HCT116 (cell line): ENCODE measurements at regions not wholly inside any gene's neighbourhood (a gene's known extent, or its start where the extent isn't known, plus 50 kb on each side); places are given as distances from the start of the nearest gene placed in this dataset.

Experiments used
- ATAC-seq: fragments of 200-7000 bp; cut with Tn5 transposase; 2 replicates; pipeline ENCODE4 v1.9.1; 2020; ENCODE audit warnings: mild to moderate bottlenecking, moderate library complexity
- BruUV-seq: library from RNA; stranded (reverse); fragments of 400-500 nt; replicated peaks from 2 replicates; lab custom pipeline; 2021; lab: Mats Ljungman, UMichigan
- CTCF ChIA-PET: fragments of 300-600 bp; sonication (Branson Sonifier 250); formaldehyde crosslinking; loops from one replicate; lab custom pipeline; 2021; ENCODE audit warnings: antibody characterized with exemption; lab: Charles Lee
- POLR2A ChIA-PET: fragments of 300-600, 350-600 bp; sonication (Branson Sonifier 250); formaldehyde crosslinking; loops from one replicate; lab custom pipeline; 2021; ENCODE audit warnings: antibody characterized with exemption; lab: Charles Lee
- RAD21 ChIA-PET, 2 experiments: fragments of 300-600 bp; sonication (Branson Sonifier 250); formaldehyde crosslinking; loops; one replicate each; lab custom pipeline; 2023; ENCODE audit warnings: low total read pairs in 2 of 2; ENCODE audit not compliant: uncharacterized antibody in 2 of 2, unreplicated experiment in 2 of 2, low non-redundant PET in 1 of 2; lab: Charles Lee
- DNase-seq: peaks from one replicate; pipeline ENCODE4 v3.0.0-alpha.2; 2010; ENCODE audit warnings: low read depth, low spot score
- H2AFZ ChIP-seq: fragments of 200-600 bp; shearing (Covaris generic), sonication (generic); 2 replicates; pipeline ENCODE4 v1.6.1; 2017; ENCODE audit warnings: low read depth, mixed run types, mixed read lengths, antibody characterized with exemption, low read length; ENCODE audit not compliant: poor library complexity, severe bottlenecking
- H3K27ac ChIP-seq: 2 replicates; pipeline ENCODE4 v1.5.1; 2012; ENCODE audit warnings: low read depth, low read length
- H3K27me3 ChIP-seq: fragments of 200-600 bp; sonication (generic); 2 replicates; pipeline ENCODE4 v1.6.1; 2016; ENCODE audit warnings: mixed run types, low read length, mixed read lengths; ENCODE audit not compliant: insufficient read depth
- H3K36me3 ChIP-seq, 2 experiments: fragments of 200-500 bp in 1 of 2; fragments of 200-600 bp in 1 of 2; sonication (Bioruptor generic) in 1 of 2; sonication (generic) in 1 of 2; 2 replicates each; pipeline versions ENCODE4 v1.5.1 to v1.6.1; 2014 to 2016; ENCODE audit warnings: low read length in 2 of 2, inconsistent platforms in 1 of 2, mixed read lengths in 1 of 2, mixed run types in 1 of 2; ENCODE audit not compliant: insufficient read depth in 2 of 2, control insufficient read depth in 1 of 2
- H3K4me1 ChIP-seq, 2 experiments: fragments of 200-600 bp in 1 of 2; sonication (generic) in 1 of 2; 2 replicates each; pipeline versions ENCODE4 v1.5.1 to v1.6.1; 2012 to 2017; ENCODE audit warnings: low read length in 2 of 2, inconsistent platforms in 1 of 2, mild to moderate bottlenecking in 1 of 2, mixed read lengths in 1 of 2, mixed run types in 1 of 2, moderate library complexity in 1 of 2; ENCODE audit not compliant: insufficient read depth in 2 of 2, control insufficient read depth in 1 of 2
- H3K4me2 ChIP-seq: fragments of 200-600 bp; sonication (generic); 2 replicates; pipeline ENCODE4 v1.6.1; 2017; ENCODE audit warnings: mixed run types, low read length, mixed read lengths
- H3K4me3 ChIP-seq, 2 experiments: fragments of 200-600 bp in 1 of 2; sonication (generic) in 1 of 2; replicated peaks in 1 of 2; 2 replicates each; pipeline ENCODE4 v1.5.1; 2011 to 2016; ENCODE audit warnings: low read length in 2 of 2, control low read depth in 1 of 2, low read depth in 1 of 2, mild to moderate bottlenecking in 1 of 2, mixed read lengths in 1 of 2, mixed run types in 1 of 2
- H3K79me2 ChIP-seq: fragments of 200-600 bp; sonication (generic); 2 replicates; pipeline ENCODE4 v1.6.1; 2017; ENCODE audit warnings: mild to moderate bottlenecking, mixed run types, low read length, moderate library complexity, mixed read lengths; ENCODE audit not compliant: insufficient read depth
- H3K9ac ChIP-seq: fragments of 200-600 bp; sonication (generic); 2 replicates; pipeline ENCODE4 v1.6.1; 2016; ENCODE audit warnings: low read length, mixed read lengths
- H3K9me2 ChIP-seq: fragments of 200-600 bp; sonication (generic), shearing (Covaris generic); 2 replicates; pipeline ENCODE4 v1.6.1; 2017; ENCODE audit warnings: mixed run types, mild to moderate bottlenecking, moderate library complexity; ENCODE audit not compliant: insufficient read depth
- H3K9me3 ChIP-seq, 2 experiments: fragments of 200-500 bp in 1 of 2; fragments of 200-600 bp in 1 of 2; sonication (Bioruptor generic) in 1 of 2; sonication (generic) in 1 of 2; 2 replicates each; pipeline ENCODE4 v1.6.1; 2014 to 2017; ENCODE audit warnings: low read length in 2 of 2, mixed read lengths in 2 of 2, inconsistent platforms in 1 of 2, low read depth in 1 of 2, mild to moderate bottlenecking in 1 of 2, mixed run types in 1 of 2, moderate library complexity in 1 of 2; ENCODE audit not compliant: control insufficient read depth in 1 of 2, insufficient read depth in 1 of 2
- H4K20me1 ChIP-seq: fragments of 200-600 bp; sonication (generic), shearing (Covaris generic); 2 replicates; pipeline ENCODE4 v1.6.1; 2017; ENCODE audit warnings: mixed run types, mild to moderate bottlenecking, moderate library complexity; ENCODE audit not compliant: insufficient read depth
- ELF1 ChIP-seq: IDR thresholded peaks from 2 replicates; pipeline ENCODE4 v1.6.1; 2012; ENCODE audit warnings: low read depth, borderline replicate concordance
- EZH2 ChIP-seq: fragments of 200-600 bp; sonication (generic); IDR thresholded peaks from 2 replicates; pipeline ENCODE4 v1.6.1; 2017; ENCODE audit warnings: antibody characterized with exemption, mixed run types
- JUND ChIP-seq: IDR thresholded peaks from 2 replicates; pipeline ENCODE4 v1.6.1; 2012
- MAX ChIP-seq: IDR thresholded peaks from 2 replicates; pipeline ENCODE4 v1.6.1; 2012
- POLR2AphosphoS5 ChIP-seq: IDR thresholded peaks from 2 replicates; pipeline ENCODE4 v1.6.1; 2011; ENCODE audit warnings: mild to moderate bottlenecking, low read depth, low read length, moderate library complexity
- RAD21 ChIP-seq: IDR thresholded peaks from 2 replicates; pipeline ENCODE4 v1.6.1; 2012; ENCODE audit warnings: low read depth, mild to moderate bottlenecking
- SRF ChIP-seq: IDR thresholded peaks from 2 replicates; pipeline ENCODE4 v1.6.1; 2012; ENCODE audit warnings: low read depth
- YY1 ChIP-seq: IDR thresholded peaks from 2 replicates; pipeline ENCODE4 v1.6.1; 2011; ENCODE audit warnings: low read length, low read depth, moderate library complexity, mild to moderate bottlenecking; ENCODE audit not compliant: insufficient replicate concordance; ENCODE audit errors: extremely low read depth
- ZNF274 ChIP-seq: fragments of 200-500 bp; sonication (Bioruptor generic); IDR thresholded peaks from 2 replicates; pipeline ENCODE4 v1.6.1; 2014; ENCODE audit warnings: mild to moderate bottlenecking, low read depth, low read length, inconsistent platforms
- intact Hi-C: fragments of 100-400 bp; cut with micrococcal nuclease; formaldehyde crosslinking; loops from 2 replicates; pipeline ENCODE4 v1.10.0; 2022
- TF ChIP-seq, protein P1 (sequence below), 3 experiments: fragments of 200-600 bp in 1 of 3; sonication (generic) in 1 of 3; IDR thresholded peaks in 2 of 3; conservative IDR thresholded peaks in 1 of 3; 2 replicates each; pipeline ENCODE4 v1.5.1; 2012 to 2017; ENCODE audit warnings: low read depth in 2 of 3, low read length in 2 of 3, antibody characterized with exemption in 1 of 3, borderline replicate concordance in 1 of 3, control low read depth in 1 of 3, mild to moderate bottlenecking in 1 of 3, mixed read lengths in 1 of 3, mixed run types in 1 of 3, moderate library complexity in 1 of 3; ENCODE audit not compliant: insufficient read depth in 1 of 3

DNA sequence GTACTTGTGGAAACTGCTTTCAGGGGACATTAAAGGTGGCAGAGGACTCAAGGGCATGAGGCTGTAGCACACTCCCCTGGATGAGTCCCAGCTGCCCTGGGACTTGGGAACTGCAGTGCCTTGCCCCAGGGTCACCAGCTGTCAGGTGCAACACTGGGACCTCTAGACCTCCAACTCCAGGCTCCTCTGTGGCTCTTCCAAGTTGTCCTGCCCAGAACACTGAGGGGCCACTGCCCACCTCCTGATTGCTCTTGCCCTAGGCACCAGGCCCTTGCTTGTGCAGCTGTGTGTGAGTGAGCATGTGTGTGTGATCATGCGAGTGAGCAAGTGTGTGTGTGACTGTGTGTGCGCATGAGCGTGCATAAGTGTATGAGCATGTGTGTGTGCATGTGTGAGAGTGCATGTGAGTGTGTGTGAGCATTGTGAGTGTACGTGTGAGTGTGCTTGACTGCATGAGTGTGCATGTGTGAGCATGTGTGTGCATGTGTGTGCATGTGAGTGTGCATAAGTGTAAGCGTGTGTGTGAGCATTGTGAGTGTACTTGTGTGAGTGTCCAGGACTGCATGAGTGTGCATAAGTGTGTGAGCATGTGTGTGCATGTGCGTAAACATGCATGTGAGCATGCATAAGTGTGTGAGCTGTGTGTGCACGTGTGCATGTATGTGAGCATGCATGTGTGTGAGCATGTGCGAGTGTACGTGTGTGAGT is 301.5 kb downstream of the NDUFA10 start:
- H3K4me1 ChIP-seq, result no peaks in the 10 kb centered on the region
- no peaks in the 10 kb centered on the region for H3K36me3 ChIP-seq
- no peaks in the 10 kb centered on the region for H3K27me3 ChIP-seq
- POLR2A ChIA-PET, result no interaction called here
- CTCF ChIA-PET, result no interaction called here
- H3K4me2 ChIP-seq, result no peak overlapping the region
- BruUV-seq, result no TSS peak
- H3K9me2 ChIP-seq, result no peaks in the 10 kb centered on the region
- ATAC-seq (no peak), DNase-seq (no peak)
- no peaks in the 10 kb centered on the region for H4K20me1 ChIP-seq
- H3K79me2 ChIP-seq, result no peaks in the 10 kb centered on the region
- H3K4me3 ChIP-seq, result no peak overlapping the region
- no peak overlapping the region for H3K9ac ChIP-seq
- H3K27ac ChIP-seq, result no peak overlapping the region
- RAD21 ChIA-PET, result no interaction called here
- H3K9me3 ChIP-seq, result no peaks in the 10 kb centered on the region; a peak in 1 of 4 replicates
- TF ChIP-seq POLR2AphosphoS5, result no peak
- no peak for TF ChIP-seq MAX
- TF ChIP-seq, protein P1, sequence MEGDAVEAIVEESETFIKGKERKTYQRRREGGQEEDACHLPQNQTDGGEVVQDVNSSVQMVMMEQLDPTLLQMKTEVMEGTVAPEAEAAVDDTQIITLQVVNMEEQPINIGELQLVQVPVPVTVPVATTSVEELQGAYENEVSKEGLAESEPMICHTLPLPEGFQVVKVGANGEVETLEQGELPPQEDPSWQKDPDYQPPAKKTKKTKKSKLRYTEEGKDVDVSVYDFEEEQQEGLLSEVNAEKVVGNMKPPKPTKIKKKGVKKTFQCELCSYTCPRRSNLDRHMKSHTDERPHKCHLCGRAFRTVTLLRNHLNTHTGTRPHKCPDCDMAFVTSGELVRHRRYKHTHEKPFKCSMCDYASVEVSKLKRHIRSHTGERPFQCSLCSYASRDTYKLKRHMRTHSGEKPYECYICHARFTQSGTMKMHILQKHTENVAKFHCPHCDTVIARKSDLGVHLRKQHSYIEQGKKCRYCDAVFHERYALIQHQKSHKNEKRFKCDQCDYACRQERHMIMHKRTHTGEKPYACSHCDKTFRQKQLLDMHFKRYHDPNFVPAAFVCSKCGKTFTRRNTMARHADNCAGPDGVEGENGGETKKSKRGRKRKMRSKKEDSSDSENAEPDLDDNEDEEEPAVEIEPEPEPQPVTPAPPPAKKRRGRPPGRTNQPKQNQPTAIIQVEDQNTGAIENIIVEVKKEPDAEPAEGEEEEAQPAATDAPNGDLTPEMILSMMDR (IDR thresholded peaks at IDR 0.05 in 2 of 3, conservative IDR thresholded peaks at IDR 0.05 in 1 of 3; ENCODE audit: borderline replicate concordance in 1 of 3, insufficient read depth in 1 of 3, low read depth in 2 of 3, low read length in 2 of 3), result no peak
- TF ChIP-seq YY1, result no peak
- TF ChIP-seq, all 23 proteins: peak for 0
- intact Hi-C loops, result no loop called here
- no peak overlapping the region for H2AFZ ChIP-seq

DNA sequence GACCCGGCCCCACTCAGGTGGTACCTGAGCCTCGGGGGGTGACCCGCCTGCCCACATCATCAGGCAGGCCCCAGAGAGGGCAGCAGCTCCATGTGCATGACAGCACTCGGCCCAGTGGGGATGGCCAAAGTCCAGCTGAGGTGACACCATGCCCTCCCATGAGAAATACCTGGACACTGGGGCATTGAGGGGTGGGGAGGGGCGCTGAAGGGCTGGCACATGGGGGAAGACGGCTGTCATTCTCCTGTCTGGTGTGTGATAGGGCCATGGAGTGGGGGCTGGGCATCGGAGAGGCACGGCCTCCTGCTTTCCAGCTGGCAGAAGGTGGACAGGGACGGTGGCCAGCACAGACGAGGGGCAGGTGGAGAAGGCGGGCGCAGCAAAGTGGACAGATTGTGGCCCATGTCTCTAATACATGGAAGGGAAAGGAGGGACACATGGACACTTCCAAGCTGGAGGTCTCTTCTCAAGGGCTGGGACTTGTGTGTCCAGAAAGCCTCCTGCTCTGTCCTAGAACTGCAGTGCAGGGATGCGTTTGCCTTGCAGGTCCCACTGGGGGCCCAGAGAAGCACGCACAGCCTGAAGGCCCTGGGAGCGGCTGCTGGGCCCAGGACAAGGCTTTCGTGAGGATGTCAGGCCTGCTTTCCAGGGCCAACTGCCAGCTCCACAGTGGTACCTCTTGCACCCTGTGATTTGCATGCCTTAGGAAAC is 302.2 kb downstream of the NDUFA10 start:
- ChIA-PET POLR2A (no interaction called here), RAD21 (no interaction called here), CTCF (no interaction called here)
- H2AFZ ChIP-seq, result no peak overlapping the region
- H3K27me3 ChIP-seq, result no peaks in the 10 kb centered on the region
- H3K4me1 ChIP-seq, result no peaks in the 10 kb centered on the region
- H3K9me2 ChIP-seq, result no peaks in the 10 kb centered on the region
- no peaks in the 10 kb centered on the region for H3K36me3 ChIP-seq
- H3K4me3 ChIP-seq, result no peak overlapping the region
- no peaks in the 10 kb centered on the region; a peak in 1 of 4 replicates for H3K9me3 ChIP-seq
- no TSS peak for BruUV-seq
- H3K79me2 ChIP-seq, result no peaks in the 10 kb centered on the region
- intact Hi-C loops, result no loop called here
- H3K4me2 ChIP-seq, result no peak overlapping the region
- DNase-seq (no peak), ATAC-seq (no peak)
- H3K9ac ChIP-seq, result no peak overlapping the region
- no peak overlapping the region for H3K27ac ChIP-seq
- no peaks in the 10 kb centered on the region for H4K20me1 ChIP-seq
- TF ChIP-seq ZNF274 (no peak), MAX (no peak), EZH2 (no peak), SRF (no peak), POLR2AphosphoS5 (no peak), JUND (no peak), RAD21 (no peak), ELF1 (no peak)
- TF ChIP-seq, protein P1 (IDR thresholded peaks at IDR 0.05 in 2 of 3, conservative IDR thresholded peaks at IDR 0.05 in 1 of 3; ENCODE audit: borderline replicate concordance in 1 of 3, insufficient read depth in 1 of 3, low read depth in 2 of 3, low read length in 2 of 3), result no peak
